IPS DF 6.9 (cell line): ENCODE measurements at regions not wholly inside any gene's neighbourhood (a gene's known extent, or its start where the extent isn't known, plus 50 kb on each side); places are given as distances from the start of the nearest gene placed in this dataset.
A peak's percentile ranks its signal among the peaks of the same experiment; 100 is the strongest.
"Not testable (repeated sequence)": the region's sequence is repeated elsewhere in the genome, so short reads cannot be mapped to it uniquely, and the experiment has no call there.

ENCODE experiments used
- DNase-seq: peaks from one replicate; pipeline ENCODE4 v3.0.0-alpha.2; 2013; ENCODE audit warnings: low read depth, low spot score
- H3K27ac ChIP-seq: one replicate; pipeline ENCODE4 v1.5.1; 2013; ENCODE audit warnings: low read length, control low read depth
- H3K27me3 ChIP-seq: 2 replicates; pipeline ENCODE4 v1.6.1; 2013; ENCODE audit warnings: mild to moderate bottlenecking, low read length; ENCODE audit not compliant: control insufficient read depth, insufficient read depth
- H3K36me3 ChIP-seq: 2 replicates; pipeline ENCODE4 v1.6.1; 2013; ENCODE audit warnings: low read length; ENCODE audit not compliant: control insufficient read depth, insufficient read depth
- H3K4me1 ChIP-seq: 2 replicates; pipeline ENCODE4 v1.6.1; 2013; ENCODE audit warnings: low read length; ENCODE audit not compliant: control insufficient read depth, insufficient read depth
- H3K4me3 ChIP-seq: 2 replicates; pipeline ENCODE4 v1.5.1; 2013; ENCODE audit warnings: mild to moderate bottlenecking, low read length
- H3K9me3 ChIP-seq: 2 replicates; pipeline ENCODE4 v1.6.1; 2013; ENCODE audit warnings: low read length, inconsistent platforms; ENCODE audit not compliant: control insufficient read depth, insufficient read depth
- WGBS: extraction: QIAGEN DNeasy Blood & Tissue Kit; methylation state at CpG from one replicate; pipeline ENCODE4 v1.1.7; 2013; ENCODE audit warnings: mixed read lengths, missing lambda C conversion rate; ENCODE audit not compliant: insufficient read length, insufficient coverage; 5-methylcytosine and 5-hydroxymethylcytosine counted together

GRCh38 chr3:125697126-125697525, 101.8 kb upstream of the OSBPL11 start:
- H3K4me1 ChIP-seq, H3K27ac ChIP-seq, H3K9me3 ChIP-seq, H3K4me3 ChIP-seq, H3K27me3 ChIP-seq, DNase-seq, H3K36me3 ChIP-seq: not testable (repeated sequence)
- WGBS: no CpG with 5 or more reads among the region's 2 CpGs

- DNase-seq, H3K27me3 ChIP-seq, H3K4me3 ChIP-seq, H3K27ac ChIP-seq, H3K4me1 ChIP-seq, H3K9me3 ChIP-seq, H3K36me3 ChIP-seq: not testable (repeated sequence)
- no CpG with 5 or more reads among the region's 13 CpGs for WGBS
Observed at GRCh38 chr3:125697979-125698640, 102.8 kb upstream of the OSBPL11 start.

- Histone ChIP-seq H3K9me3 (no peaks in the 10 kb centered on the region), H3K27ac (no peak overlapping the region), H3K27me3 (no peaks in the 10 kb centered on the region), H3K4me1 (no peaks in the 10 kb centered on the region), H3K4me3 (no peak overlapping the region), H3K36me3 (no peaks in the 10 kb centered on the region)
- DNase-seq: no peak
- WGBS: no CpG with 5 or more reads among the region's 24 CpGs
Observed at GRCh38 chr3:125715651-125716050, 120.4 kb upstream of the OSBPL11 start.

- H3K27ac ChIP-seq, DNase-seq, H3K9me3 ChIP-seq, H3K27me3 ChIP-seq, H3K4me3 ChIP-seq, H3K36me3 ChIP-seq, H3K4me1 ChIP-seq: not testable (repeated sequence)
- WGBS: no CpG with 5 or more reads among the region's 11 CpGs
Observed at GRCh38 chr3:125732151-125732550, 136.9 kb upstream of the OSBPL11 start.

GRCh38 chr3:125741991-125742718, 146.9 kb upstream of the OSBPL11 start:
- not testable (repeated sequence) for H3K27me3 ChIP-seq, DNase-seq, H3K27ac ChIP-seq, H3K4me1 ChIP-seq, H3K9me3 ChIP-seq, H3K4me3 ChIP-seq, H3K36me3 ChIP-seq
- WGBS: no CpG with 5 or more reads among the region's 11 CpGs

GRCh38 chr3:125742845-125743244, 147.5 kb upstream of the OSBPL11 start:
- WGBS: no CpG with 5 or more reads among the region's 3 CpGs
- H3K27me3 ChIP-seq, H3K4me3 ChIP-seq, H3K4me1 ChIP-seq, DNase-seq, H3K9me3 ChIP-seq, H3K27ac ChIP-seq, H3K36me3 ChIP-seq: not testable (repeated sequence)

- no CpG with 5 or more reads among the region's 1 CpG for WGBS
- H3K4me1 ChIP-seq, H3K9me3 ChIP-seq, H3K27me3 ChIP-seq, DNase-seq, H3K36me3 ChIP-seq, H3K27ac ChIP-seq, H3K4me3 ChIP-seq: not testable (repeated sequence)
Observed at GRCh38 chr3:125757050-125757449, 161.8 kb upstream of the OSBPL11 start.

GRCh38 chr3:125758641-125759130, 163.4 kb upstream of the OSBPL11 start:
- WGBS: no CpG with 5 or more reads among the region's 32 CpGs
- DNase-seq, H3K27me3 ChIP-seq, H3K4me1 ChIP-seq, H3K27ac ChIP-seq, H3K9me3 ChIP-seq, H3K36me3 ChIP-seq, H3K4me3 ChIP-seq: not testable (repeated sequence)

GRCh38 chr3:125762601-125763000, 167.3 kb upstream of the OSBPL11 start:
- not testable (repeated sequence) for H3K9me3 ChIP-seq, H3K4me3 ChIP-seq, DNase-seq, H3K27me3 ChIP-seq, H3K36me3 ChIP-seq, H3K4me1 ChIP-seq, H3K27ac ChIP-seq
- WGBS: no CpG with 5 or more reads among the region's 2 CpGs

GRCh38 chr3:125766285-125766826, 171.1 kb upstream of the OSBPL11 start:
- H3K9me3 ChIP-seq, H3K27ac ChIP-seq, H3K36me3 ChIP-seq, H3K4me1 ChIP-seq, DNase-seq, H3K27me3 ChIP-seq: not testable (repeated sequence)
- WGBS: no CpG with 5 or more reads among the region's 54 CpGs
- peak overlapping the region; percentile 56; the same call in 1 of the 2 replicates for H3K4me3 ChIP-seq
